Superior temporal gyrus (tissue), 1 donor: ENCODE measurements at regions not wholly inside any gene's neighbourhood (a gene's known extent, or its start where the extent isn't known, plus 50 kb on each side); places are given as distances from the start of the nearest gene placed in this dataset.
A peak's percentile ranks its signal among the peaks of the same experiment; 100 is the strongest.

Source experiments
- DNase-seq: peaks from one replicate; pipeline ENCODE4 v3.0.0-alpha.2; 2016; ENCODE audit errors: extremely low spot score

DNA sequence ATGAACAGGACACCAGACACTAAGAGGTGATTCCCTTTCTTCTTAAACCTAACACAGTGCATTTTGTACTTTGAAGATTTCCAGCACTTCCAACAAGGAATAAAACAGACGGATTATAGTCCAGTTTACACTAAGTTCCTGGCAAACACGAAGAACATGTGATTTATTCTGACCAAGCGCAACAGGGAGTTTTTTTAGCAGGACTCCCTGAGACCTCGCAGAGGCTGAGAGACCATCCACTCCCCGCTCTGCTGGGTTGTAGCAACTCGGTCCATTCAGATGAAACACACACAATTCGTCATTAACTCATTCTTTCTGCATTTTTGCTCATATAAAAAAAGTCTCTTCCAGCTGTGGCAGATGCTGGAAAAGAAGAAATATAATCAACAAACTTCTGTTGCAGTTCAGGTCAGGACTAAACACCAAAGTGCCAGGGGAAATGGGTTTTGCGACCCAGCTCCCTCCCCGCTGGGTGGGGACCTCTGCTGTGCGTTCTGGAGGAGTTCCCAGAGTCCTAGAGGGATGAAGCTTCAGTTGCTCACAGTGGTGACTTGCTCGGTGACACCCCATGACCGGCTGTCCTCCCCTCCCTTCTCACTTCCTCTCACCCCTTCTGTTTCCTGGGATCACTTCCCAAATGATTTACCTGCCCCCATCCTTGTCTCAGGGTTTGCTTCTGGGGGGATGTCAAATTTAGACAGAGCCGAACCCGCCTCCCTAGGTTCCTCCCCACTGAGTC lies 52.5 kb downstream of the KCNF1 start:
- DNase-seq = no peak

DNA sequence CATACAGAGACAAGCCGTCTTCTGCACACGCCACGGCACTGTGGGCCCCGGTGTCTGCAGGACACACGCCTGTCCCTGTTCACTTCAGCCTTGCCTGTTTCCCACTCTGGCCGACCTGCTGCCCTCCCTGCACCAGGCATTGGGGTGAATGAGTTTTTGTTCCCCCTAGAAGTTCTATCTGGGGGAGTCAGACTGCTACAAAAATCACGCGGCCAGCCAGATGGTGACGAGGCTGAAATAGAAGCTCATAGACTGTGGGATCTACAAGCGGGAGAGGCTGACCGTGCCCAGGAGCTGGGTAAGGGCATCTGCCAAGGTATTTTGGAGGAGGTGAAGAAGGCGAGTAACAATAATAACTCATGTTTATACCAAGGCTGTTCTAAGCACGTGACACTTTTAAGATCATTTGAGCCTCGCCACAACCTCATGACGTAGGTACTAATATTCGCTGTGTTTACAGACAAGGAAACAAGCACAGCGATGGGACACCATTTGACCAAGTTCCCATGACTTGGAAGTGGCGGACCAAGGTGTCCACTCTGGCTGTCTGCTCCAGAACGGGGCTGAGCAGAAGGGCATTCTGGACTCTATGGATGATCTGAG lies 53.6 kb downstream of the KCNF1 start:
- DNase-seq = no peak

DNA sequence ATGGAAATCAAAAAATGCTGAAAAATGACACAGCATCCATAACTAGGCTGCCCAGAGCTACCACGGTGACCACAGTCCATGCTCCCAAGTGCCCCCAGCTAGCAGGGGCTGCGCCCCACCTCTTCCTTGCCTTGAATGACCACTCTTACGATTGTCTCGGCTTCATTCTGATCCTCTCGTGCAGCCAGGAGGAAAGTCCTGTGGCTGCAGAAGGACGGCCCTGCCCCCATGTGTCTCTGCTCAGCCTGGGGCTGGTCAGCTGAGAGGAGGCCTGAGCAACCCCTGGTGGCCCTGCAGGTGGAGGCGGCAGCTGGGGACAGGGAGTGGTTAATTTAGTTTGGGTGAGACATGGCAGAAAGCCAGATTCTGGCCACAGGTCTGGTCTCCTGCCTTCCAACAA lies 54.3 kb downstream of the KCNF1 start:
- DNase-seq = no peak

DNA sequence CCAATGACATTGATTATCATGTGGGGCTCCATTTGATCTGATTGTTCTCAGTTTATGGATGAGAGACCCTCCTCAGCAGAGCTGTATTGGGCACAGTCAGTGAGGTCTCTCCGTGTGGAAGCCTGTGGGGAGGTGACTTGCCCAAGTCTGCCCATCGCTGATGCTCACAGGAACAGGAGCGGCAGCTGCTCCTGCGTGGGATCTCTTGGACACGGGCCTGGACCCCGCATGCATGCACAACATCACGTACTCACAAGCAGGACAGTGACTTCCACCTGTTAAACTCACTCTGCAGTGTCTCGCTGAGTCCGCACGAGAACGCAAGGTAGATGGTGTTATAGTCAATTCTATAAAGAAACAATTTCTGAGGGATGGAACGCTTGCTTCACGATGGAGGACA lies 55.0 kb downstream of the KCNF1 start:
- no peak for DNase-seq

DNA sequence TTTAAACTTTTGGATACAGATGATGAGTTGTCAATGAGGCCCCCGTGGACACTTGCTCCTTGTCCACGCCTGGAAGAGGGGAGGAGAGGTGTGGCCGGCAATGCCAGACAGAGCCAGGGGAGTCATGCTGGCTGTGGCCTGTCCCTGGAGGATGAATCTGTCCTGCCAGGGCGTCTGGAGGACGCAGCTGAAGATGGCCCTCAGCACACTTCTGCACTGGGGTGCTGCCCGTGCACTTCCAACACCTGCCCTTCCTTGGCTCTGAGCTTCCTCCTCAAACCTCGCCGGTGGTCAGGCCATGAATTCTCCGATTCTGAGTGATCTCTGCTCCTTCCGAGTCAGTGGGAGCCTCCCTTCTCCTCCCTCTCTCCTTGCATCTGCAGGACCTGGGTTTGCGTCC lies 56.4 kb downstream of the KCNF1 start:
- DNase-seq = no peak

DNA sequence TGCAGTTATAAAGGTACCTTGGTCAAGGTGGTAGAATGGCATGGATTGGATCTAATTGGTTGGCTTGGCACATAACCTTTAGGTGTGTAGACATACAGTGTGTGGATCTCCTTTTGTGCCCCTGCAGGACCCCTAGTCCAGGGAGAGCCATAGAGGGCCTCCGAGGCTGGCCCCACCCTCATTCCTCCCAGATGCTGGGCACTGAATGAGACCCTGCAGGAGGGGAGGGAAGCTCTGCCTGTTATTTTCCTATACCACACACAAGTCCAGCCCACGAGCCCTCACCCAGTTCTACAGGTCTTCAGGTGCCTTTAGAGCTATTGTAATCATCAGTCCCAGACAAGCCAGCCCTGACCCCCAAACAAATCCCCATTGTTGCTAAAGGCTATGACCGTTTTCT lies 58.9 kb downstream of the KCNF1 start:
- no peak for DNase-seq

DNA sequence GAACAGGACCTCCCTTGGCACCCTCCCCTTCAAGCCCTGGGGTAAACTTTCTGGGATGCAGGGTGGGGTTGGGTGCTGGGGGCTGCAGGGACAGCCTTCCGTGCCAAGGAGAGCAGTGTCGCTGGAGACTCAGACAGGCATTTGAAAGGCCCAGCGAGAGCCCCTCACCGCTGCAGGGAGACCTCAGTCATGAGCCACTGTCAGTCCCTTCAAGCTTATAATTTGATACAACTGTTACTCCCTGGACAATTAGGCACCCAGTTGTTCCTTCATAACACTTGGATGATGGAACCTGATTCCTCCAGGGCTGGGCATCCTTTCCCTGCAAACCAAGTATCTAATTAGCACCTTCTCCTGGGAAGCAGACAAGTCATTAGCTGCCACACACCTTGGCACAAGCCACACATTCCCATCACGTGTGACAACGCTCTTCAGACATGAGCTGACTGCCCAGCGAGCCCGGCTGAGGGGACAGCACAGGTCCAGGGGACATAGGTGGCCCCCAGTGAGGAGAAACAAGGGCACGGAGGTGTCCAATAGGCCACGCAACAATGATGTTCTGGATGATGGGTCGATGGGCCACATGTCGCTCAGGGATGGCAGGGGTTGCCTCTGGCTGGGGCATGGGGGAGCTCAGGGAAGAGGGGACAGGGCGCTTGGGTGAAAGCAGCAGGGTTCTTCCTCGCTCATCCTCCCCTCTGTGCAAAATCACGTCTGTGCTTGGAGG lies 59.6 kb downstream of the KCNF1 start:
- no peak for DNase-seq

DNA sequence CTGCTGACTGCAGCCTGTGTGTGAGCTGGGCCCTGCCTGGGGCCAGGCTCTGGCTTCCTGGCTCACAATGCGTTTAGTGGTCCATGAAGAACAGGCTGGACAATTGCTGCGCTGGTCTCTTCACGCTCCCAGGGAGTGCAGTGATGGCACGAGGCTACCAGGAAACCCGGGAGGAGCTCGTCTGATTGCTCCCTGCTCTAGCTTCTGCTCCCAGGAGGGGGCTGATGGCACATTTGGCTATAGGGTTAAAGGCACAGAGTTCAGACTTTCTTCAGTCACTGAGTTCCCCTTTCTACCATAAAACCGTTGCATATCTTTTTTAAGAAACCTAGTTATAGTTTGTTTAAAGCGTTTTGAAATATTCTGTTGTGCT lies 60.1 kb downstream of the KCNF1 start:
- no peak for DNase-seq

DNA sequence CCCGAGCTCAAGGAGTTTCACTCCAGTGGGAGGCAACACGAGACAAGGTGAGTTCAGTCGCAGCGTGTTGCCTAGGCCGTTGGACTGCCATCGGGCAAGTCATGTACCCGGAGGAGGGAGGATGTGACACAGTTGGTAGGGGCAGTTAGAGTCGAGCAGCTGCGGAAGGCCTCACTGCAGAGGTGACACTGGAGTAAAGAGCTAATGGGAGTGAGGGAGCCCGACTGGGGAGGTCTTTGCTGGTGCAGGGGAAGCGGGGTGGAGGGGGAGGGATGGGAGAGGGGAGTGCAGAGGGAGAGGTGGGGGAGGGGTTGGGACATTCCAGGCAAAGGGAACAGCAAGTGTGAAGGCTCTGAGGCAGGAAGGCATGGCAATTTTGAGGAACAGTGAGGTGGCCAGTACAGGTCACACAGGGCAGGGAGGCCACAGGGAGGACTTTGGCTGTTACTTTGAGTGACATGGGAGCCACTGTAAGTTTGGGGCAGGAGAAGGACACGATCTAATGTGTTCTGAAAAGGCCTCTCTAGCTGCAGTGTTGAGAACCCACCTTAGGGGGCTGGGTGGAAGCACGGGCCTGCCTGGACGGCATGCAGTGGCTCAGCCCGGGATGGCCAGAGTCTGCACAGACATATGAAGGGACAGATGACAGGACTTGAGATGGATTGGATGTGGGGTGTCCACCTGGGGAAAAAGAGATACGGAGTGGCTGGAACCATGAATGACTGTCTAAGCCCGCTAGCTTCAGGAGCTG lies 61.1 kb downstream of the KCNF1 start:
- DNase-seq = no peak

DNA sequence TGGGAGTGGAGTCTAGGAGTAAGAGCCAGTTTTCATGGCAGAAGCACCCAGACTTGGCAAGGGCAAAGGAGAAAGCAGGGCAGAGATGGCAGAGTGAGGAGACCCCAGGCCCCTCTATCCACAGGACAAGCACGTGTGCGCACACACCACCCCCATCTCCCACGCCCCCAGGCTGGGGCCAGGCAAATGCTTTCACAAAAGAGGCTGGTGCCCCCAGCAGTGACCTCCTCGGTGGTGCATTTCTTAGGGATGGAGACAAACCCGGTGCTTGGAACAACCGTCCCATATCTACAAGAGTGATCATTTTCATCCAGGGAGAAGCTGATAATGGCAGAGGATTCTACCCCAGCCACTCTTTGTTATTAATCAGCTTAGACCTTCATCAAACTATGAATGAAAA lies 62.0 kb downstream of the KCNF1 start:
- DNase-seq = no peak

DNA sequence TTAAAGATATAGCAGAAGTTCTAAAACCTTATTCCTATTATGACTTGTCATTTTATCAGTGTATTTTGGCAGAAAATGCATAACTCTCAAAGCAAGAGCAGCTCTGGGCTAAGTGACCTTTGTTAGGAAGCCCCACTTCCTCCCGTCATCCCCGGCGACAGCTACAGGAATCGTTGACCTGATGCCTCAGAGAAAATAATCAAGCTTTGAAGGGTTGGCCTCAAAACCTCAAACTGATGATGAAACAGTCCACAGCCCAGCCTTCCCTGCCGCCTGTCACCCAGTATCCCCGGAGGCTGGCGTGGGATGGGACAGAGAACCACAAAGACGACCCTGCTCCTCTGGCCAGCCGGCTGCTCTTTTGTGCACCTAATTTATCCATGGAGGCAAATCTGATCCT lies 65.3 kb downstream of the KCNF1 start:
- DNase-seq = no peak

DNA sequence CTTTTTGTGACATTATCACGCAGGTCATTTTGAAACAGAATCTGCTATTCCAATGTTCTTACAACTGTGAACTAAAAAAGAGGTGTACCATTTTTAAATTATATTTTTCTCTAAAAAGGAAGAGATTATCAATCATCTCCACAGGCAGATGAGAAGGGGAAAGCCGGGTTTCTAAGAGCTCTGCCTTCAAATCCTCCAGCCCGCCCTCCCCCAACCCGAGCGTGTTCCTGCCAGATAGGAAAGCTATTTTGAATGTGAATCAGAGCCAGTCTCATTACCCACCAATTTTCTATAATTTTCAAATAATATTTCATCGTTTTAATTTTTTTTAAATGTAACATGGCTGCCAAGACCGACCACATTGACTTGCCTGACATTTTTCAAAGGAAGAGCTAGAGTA lies 65.9 kb downstream of the KCNF1 start:
- no peak for DNase-seq

DNA sequence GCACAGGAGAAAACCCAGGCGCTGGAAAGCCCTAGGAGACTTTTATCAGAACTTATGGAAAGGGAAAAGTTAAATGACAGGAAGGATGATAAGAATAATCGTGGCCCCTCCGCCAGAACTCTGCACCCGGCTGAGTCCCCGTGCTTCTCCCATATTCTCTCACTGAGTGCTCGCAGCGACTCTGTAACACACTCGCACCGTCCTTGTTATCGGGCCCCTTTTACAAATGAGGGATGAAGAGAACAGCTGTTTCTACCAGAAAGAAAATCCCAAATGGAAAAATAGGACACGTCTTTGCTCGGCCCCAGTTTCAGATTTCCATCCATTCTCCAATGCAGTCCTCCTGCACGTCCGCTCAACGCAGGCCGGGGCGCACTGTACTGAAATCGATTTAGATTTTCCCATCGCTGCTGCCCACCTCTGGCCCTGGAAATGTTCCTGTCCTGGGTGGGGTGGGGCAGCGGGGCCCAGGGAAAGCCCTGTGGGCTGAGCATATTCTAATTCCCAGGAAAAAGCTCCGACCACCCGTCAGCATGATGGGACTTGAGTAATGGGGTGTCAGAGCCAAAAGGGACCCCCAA lies 66.4 kb downstream of the KCNF1 start:
- no peak for DNase-seq

DNA sequence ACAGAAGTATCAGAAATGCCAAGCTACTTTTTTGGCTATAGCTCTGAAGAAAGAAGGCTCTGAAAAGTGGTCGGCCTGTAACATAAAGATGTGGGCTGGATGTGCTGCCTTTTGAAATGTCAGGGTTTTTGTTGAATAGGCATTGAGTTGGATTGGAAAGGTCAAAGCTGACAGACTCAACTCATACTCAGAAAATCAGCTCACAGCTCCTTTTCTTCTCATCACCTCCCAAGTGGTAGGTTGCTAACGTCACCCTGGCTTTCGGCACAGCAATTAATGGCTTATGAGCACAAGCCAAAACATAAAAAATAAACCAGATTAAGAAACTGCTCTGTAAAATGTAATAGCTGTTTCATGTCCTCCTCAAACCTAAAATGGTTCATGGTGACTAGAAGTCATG lies 68.3 kb downstream of the KCNF1 start:
- no peak for DNase-seq

DNA sequence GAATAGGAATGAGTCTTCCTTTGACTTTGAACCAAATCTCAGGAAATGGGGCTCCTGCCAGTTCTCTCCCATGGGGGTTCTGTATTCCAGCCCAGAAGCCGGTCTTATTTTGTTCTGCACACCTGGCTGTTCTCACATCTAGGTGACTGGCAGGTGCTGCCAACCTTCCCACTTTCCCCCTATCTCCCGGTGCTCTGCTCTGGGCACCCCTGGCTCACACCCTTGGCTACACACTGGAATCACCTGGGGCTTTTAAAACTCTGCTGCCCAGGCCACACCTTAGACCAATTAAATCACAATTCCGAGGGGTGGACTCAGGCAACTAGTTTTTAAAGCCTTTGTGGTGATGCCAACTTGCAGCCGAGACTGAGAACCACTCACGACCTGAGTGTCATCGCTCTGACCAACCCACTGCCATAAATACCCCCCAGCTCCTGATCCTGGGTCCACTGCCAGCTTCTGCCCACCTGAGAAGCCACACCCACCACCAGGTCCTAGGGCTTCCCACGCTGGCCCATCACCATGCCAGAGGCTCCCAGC lies 69.2 kb downstream of the KCNF1 start:
- DNase-seq = no peak

DNA sequence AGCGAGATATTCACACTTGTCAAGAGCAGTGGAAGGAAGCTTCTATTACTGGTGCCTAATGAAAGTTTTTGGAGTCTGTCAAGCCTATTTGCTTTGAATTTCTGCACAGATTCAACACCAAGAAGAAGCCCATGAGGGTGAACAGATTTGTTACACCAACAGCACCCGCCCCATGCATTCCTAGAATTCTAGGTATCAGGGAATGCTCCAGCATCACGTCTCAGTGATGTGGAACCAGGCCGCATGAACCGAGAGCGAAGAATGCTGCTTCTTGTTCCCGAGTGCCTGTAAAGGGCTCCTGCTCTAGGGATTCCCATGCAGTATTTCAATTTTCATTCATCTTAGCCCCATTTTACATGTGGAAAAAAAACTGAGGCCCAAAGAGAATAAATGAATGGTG lies 69.7 kb downstream of the KCNF1 start:
- DNase-seq = no peak

DNA sequence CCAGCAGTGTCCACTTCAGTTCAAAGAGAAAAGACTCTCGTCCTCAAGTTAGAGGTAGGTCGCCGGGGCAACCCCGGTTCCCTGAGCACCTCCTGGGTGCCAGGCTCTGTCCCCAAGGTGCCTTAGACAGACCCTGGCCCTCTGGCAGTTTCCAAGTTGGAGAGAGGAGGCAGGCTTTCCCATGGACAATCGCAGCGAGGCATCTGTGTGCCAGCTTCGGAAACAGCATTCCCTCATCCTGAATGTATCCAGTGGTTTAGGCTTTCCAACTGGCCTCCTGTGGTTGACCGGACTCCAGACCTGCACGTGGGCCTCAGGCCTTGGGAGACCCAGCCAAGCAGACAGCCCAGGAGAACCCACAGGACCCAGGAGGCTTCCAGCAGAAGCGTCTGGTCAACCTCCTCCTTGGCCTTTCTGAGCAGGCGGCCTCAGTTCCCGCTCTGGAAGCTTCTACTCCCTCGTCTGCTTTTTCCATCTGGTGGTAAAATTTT lies 70.3 kb downstream of the KCNF1 start:
- no peak for DNase-seq

DNA sequence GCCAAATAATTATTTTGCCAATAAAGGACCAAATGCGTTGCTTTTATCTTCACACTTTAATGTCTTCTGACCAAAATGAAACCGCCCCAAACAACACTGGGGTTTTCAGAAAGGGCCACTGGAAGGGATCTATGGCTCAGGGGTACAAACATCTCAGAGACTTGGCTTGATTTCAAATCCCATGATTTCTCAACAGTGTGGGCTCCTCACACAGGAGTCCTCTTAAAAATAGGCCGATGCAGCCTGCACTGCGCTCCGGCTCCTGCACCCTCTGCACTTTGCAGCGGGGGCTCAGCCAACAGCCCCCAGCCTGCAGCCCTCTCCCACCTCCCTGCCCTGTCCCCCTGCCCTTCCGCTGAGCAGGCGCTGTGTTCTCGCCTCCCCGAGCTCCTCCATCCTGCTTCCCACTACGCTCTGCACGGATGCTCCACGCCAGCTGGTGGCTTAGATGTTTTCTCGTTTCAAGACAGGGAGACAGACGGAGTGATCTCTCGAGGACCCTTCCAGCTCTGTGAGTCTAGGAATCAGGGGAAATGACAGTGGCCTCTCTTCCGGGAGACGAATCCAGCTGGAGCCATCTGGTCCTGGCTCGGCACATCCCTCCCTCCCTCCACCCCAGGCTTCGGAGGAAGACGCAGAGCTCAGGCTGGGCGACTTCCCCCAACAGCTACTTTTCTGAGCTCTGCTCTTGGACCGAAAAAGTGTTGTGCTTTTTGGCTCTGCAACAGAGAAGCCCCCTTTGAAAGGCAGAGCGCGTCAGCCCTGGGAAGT lies 71.4 kb downstream of the KCNF1 start:
- DNase-seq = peak; percentile 49

DNA sequence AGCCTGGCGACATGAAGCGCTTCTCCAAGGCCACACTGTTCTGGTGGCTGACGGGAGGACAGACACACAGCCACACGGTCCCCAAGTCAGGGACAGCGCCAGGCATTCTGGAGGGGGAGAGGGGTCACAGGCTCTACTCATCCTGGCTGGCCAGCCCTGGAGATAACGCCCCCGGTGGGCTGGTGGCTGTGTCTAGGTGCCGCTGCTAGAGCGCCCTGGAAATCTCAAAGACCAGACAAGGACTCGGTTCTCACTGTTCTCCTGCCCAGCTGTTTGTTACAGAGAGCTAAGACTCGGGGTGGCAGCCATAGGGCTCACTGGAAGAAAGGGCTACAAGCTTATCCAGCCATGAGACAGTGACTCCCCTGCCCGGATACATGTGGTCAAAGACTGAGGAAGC lies 72.0 kb downstream of the KCNF1 start:
- DNase-seq = no peak

DNA sequence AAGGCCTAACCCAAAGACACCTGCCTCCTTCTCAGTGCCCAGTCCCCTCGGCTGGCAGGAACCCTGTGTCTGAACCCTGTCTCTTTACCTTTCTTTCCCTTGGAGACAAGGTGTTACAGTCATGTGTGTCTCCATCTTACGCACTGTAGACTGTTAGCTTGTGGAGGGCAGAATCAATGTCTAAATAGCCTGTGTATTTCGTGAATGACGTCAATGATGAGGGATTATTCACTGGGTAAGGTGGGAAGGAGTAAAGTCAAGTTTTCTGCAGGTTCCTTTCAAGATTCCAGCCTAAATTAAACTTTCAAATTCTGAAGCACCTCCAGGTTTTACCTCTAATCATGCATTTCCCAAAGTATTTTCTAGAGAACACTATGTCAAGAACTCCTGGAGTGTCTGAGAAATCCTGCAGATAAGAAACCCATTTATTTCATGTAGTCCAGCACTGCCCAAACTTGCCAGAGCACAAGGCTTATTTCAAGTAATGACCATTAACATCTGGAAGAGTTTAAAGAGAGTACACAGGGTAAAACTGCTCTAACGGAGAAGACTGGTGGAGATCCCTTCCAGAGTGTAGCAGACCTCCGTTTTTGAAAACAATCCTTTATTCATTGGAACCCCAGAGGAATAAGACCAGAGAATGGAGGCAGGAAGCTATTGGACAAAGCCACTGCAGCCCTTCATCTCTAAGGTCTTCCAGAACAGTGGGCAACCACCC lies 72.8 kb downstream of the KCNF1 start:
- no peak for DNase-seq
